ENCODE measurements at regions not wholly inside any gene's neighbourhood (a gene's known extent, or its start where the extent isn't known, plus 50 kb on each side); places are given as distances from the start of the nearest gene placed in this dataset.
A peak's percentile ranks its signal among the peaks of the same experiment; 100 is the strongest.

DNA sequence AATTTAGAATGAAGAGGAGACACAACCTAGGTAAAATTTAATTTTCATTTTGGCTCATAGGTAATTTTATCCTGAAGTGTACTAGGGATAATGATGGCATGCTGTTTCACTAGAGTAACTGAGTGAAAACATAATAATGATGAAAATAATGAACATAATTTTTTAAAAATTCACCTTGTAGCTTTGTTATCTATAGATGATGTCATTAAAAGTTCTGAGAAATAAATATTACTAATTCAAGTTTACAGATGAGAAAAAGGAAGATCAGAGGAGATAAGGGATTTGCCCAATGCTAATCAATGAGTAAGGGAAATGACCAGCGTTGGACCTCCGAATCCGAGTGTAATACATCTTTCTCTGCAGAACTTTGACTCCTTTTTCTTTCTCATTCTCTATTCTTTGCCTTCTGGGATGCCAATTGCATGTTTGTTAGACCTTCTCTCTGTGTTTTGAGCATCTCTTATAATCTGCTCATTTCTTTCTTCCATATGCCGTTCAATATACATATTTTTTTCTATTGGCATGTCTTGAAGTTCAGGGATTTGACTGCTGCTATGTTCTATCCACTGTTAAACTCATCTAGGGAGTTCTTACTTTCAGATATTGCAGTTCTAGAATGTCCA is 186.5 kb downstream of the SNX19 start:
- no peak for DNase-seq
- Histone ChIP-seq H3K4me1 (peaks cover 28% of the 10 kb centered on the region), H3K9me3 (replicated peaks) (peaks cover 10% of the 10 kb centered on the region; the same call in 1 of the 2 replicates), H3K4me3 (no peak overlapping the region), H3K27me3 (no peaks in the 10 kb centered on the region), H3K36me3 (no peaks in the 10 kb centered on the region; the same call in 1 of the 2 replicates), H3K27ac (no peak overlapping the region)

- DNase-seq: no peak
- no peak overlapping the region for H3K27ac ChIP-seq
- H3K4me3 ChIP-seq: no peak overlapping the region
- H3K27me3 ChIP-seq: no peaks in the 10 kb centered on the region
- H3K4me1 ChIP-seq: peaks cover 12% of the 10 kb centered on the region
- no peaks in the 10 kb centered on the region; the same call in 1 of the 2 replicates for H3K36me3 ChIP-seq
- H3K9me3 ChIP-seq (replicated peaks): peaks cover 10% of the 10 kb centered on the region; the same call in 1 of the 2 replicates
These were observed 184.9 kb downstream of the SNX19 start for GRCh38 chr11:130731401-130731800.

GRCh38 chr11:130732476-130732875 is 183.8 kb downstream of the SNX19 start:
- H3K4me1 ChIP-seq: peaks cover 17% of the 10 kb centered on the region
- no peaks in the 10 kb centered on the region for H3K27me3 ChIP-seq
- no peak overlapping the region for H3K4me3 ChIP-seq
- DNase-seq: no peak
- peaks cover 10% of the 10 kb centered on the region; the same call in 1 of the 2 replicates for H3K9me3 ChIP-seq (replicated peaks)
- no peaks in the 10 kb centered on the region; the same call in 1 of the 2 replicates for H3K36me3 ChIP-seq
- H3K27ac ChIP-seq: no peak overlapping the region

DNA sequence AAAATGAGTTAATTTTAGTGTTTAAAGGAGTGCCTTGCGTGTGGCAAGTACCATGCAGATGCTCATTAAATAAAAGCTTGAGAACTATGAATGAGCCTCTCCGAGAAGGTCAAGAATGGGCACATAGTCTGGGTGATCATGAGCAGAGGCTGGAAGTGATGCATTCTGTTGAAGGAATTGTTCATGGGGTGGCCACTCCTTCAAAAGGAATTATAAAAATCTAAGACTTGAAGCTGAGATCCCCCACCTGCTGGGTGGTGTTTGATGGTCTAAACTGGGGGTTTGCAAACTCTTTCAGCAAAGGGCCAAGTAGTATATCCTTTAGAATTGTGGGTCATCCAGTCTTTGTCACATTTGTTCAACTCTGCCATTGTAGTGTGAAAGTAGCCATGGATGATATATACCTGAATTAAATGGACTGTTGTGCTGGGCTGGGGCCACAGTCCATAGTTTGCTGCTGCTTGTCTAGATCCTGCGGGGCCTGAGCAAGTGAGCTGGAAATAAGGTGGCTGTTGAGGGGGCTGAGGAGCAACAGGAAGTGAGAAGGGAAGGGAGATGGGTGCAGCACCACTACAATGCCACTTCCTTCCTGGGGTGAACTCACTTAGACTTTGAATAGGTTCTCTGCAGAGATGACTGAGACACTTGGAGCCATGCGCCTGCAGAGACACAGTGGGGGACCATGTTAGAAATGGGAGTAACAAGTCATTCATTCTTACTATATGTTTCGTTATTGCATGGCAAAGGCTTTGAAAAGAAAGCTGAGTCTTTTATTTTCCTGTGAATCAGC is 179.0 kb downstream of the SNX19 start:
- 0 out of 2 replicates have a peak, but pooled peaks cover 2% of the 10 kb centered on the region for H3K36me3 ChIP-seq
- H3K27ac ChIP-seq: peak overlapping the region; percentile 96
- peak overlapping the region; percentile 58 for H3K4me3 ChIP-seq
- peak; percentile 17 to 36 for DNase-seq
- peaks cover 14% of the 10 kb centered on the region for H3K9me3 ChIP-seq (replicated peaks)
- no peaks in the 10 kb centered on the region for H3K27me3 ChIP-seq
- peaks cover 12% of the 10 kb centered on the region for H3K4me1 ChIP-seq

DNA sequence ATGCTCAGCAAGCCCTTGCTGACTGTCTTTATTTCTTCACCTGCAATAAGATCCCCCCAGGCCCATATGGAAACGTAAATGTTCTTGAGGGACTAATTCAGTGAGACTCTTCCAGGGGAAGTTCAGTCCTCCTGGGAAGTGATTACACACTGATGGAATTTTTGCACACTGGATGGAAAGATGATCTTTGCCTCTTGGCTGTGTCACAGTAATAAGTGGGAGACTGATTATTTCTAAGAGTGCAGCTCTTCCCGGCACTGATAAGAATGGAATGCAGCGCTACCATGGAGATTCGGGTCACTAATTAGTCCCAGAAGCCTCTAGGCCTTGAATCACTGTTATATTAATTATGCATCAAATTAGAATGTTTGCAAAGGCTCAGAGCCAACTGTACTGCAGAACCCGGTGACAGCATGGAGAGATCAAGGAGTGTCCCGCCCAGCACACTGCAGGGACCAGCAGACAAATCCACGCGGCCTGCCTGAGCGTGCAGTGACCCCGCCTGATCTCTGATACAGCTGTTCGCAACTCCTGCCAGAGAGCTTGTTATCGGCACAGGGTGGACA is 178.3 kb downstream of the SNX19 start:
- Histone ChIP-seq H3K4me3 (peak overlapping the region; percentile 58), H3K27me3 (no peaks in the 10 kb centered on the region), H3K4me1 (peaks cover 12% of the 10 kb centered on the region), H3K36me3 (0 out of 2 replicates have a peak, but pooled peaks cover 2% of the 10 kb centered on the region), H3K27ac (peak overlapping the region; percentile 96), H3K9me3 (replicated peaks) (peaks cover 14% of the 10 kb centered on the region)
- DNase-seq: peak; percentile 79 to 82

DNA sequence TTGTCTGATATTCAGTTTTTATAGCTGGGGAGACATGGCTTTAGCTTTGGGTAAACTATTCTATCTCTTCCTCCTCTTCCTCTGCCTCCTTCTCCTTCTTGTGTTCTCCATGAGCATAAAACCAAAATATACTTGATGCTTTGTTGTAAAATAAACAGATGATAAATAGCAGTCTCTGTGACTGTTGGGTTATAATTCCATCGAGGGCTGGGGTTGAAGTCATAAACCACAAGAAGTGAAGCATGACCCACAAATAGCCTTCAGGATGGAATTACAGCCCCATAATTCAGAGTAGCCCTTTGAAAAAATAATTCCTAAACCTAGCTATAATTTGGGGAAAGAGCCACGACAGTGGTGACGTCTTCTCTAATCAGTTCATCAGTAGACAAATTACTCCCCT is 177.7 kb downstream of the SNX19 start:
- H3K4me3 ChIP-seq: peak overlapping the region; percentile 58
- peaks cover 12% of the 10 kb centered on the region for H3K4me1 ChIP-seq
- 0 out of 2 replicates have a peak, but pooled peaks cover 2% of the 10 kb centered on the region for H3K36me3 ChIP-seq
- peak overlapping the region; percentile 96 for H3K27ac ChIP-seq
- DNase-seq: peak in 1 of 2 experiments; percentile 33
- peaks cover 14% of the 10 kb centered on the region for H3K9me3 ChIP-seq (replicated peaks)
- no peaks in the 10 kb centered on the region for H3K27me3 ChIP-seq

- Histone ChIP-seq H3K36me3 (0 out of 2 replicates have a peak, but pooled peaks cover 2% of the 10 kb centered on the region), H3K4me3 (no peak overlapping the region), H3K9me3 (replicated peaks) (peaks cover 9% of the 10 kb centered on the region), H3K27me3 (no peaks in the 10 kb centered on the region), H3K27ac (no peak overlapping the region), H3K4me1 (peaks cover 12% of the 10 kb centered on the region)
- no peak for DNase-seq
These were observed 175.5 kb downstream of the SNX19 start for GRCh38 chr11:130740819-130741218.

- H3K9me3 ChIP-seq (replicated peaks): peaks cover 5% of the 10 kb centered on the region
These were observed 171.5 kb downstream of the SNX19 start for GRCh38 chr11:130744794-130745193.

GRCh38 chr11:130749216-130749615 is 167.1 kb downstream of the SNX19 start:
- no peaks in the 10 kb centered on the region for H3K36me3 ChIP-seq
- no peaks in the 10 kb centered on the region for H3K4me1 ChIP-seq
- no peak overlapping the region for H3K4me3 ChIP-seq
- H3K27ac ChIP-seq: no peak overlapping the region
- H3K9me3 ChIP-seq (replicated peaks): no peaks in the 10 kb centered on the region
- H3K27me3 ChIP-seq: no peaks in the 10 kb centered on the region
- no peak for DNase-seq

More at GRCh38 chr11:130744794-130745193, 171.5 kb downstream of the SNX19 start:
- DNase-seq: no peak
- Histone ChIP-seq H3K27me3 (no peaks in the 10 kb centered on the region), H3K36me3 (0 out of 2 replicates have a peak, but pooled peaks cover 2% of the 10 kb centered on the region), H3K4me1 (no peaks in the 10 kb centered on the region), H3K4me3 (no peak overlapping the region), H3K27ac (no peak overlapping the region)

- DNase-seq: no peak
- no peaks in the 10 kb centered on the region for H3K9me3 ChIP-seq (replicated peaks)
- no peak overlapping the region for H3K27ac ChIP-seq
- peaks cover 19% of the 10 kb centered on the region for H3K4me1 ChIP-seq
- H3K4me3 ChIP-seq: no peak overlapping the region
- no peaks in the 10 kb centered on the region for H3K36me3 ChIP-seq
- H3K27me3 ChIP-seq: no peaks in the 10 kb centered on the region
These were observed 155.7 kb downstream of the SNX19 start for GRCh38 chr11:130760515-130761125.

DNA sequence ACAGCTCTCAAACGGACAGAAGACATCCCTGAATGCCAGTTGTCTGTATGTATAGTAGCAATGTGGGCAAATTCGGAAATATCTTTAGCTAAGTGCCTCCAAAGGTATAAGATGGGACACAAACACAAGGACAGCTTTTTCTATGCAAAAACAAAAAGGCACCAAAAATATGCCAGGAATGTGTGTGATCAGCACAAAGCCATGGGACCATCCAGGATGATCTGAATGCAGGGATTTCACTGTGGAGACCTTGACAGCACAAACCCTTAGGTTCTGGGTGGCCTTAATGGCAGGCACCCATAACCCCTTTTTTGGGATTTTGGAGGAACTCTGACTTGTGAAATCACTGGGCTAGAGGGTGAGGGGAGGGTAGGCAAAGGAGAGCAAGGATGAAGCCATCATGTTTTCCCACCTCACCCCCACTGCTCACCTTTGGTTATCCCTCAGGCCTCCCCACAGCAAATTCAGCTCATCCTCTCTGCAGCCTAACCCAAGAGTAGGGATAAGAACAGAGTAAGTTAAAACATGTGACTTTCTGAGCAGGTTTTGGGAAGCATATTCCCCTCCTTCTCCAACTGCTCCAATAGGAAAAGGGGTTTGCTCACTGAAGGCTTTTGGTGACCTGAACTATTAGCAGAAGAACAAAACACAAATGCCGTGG is 154.6 kb downstream of the SNX19 start:
- Histone ChIP-seq H3K36me3 (no peaks in the 10 kb centered on the region), H3K4me1 (peaks cover 28% of the 10 kb centered on the region), H3K27ac (peak overlapping the region; percentile 21; the same call in 1 of the 2 replicates), H3K9me3 (replicated peaks) (no peaks in the 10 kb centered on the region), H3K27me3 (no peaks in the 10 kb centered on the region), H3K4me3 (no peak overlapping the region)
- DNase-seq: no peak

DNA sequence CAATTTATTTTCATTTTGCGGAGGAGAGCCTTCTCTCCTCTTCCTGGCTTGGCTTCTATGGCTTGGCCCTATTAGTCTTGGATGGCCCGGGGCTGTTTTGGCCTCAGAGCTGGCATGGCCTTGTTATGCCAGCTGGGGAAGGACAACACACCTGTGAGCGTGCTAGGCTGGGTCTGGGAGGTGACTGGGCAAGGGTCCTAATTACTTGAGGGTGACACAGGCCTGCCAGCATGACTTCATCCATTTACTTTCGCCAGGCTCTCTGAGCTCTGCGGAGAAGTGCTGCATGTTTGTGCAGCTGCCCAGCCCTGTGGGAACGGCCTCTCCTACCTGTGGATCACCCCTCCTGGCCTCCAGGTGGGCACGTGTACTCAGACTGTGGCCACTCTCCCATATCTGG is 153.6 kb downstream of the SNX19 start:
- no peaks in the 10 kb centered on the region for H3K27me3 ChIP-seq
- peaks cover 28% of the 10 kb centered on the region for H3K4me1 ChIP-seq
- H3K9me3 ChIP-seq (replicated peaks): no peaks in the 10 kb centered on the region
- no peak for DNase-seq
- no peak overlapping the region for H3K4me3 ChIP-seq
- H3K27ac ChIP-seq: no peak overlapping the region
- no peaks in the 10 kb centered on the region for H3K36me3 ChIP-seq

GRCh38 chr11:130763087-130763980 is 152.9 kb downstream of the SNX19 start:
- DNase-seq: no peak
- no peaks in the 10 kb centered on the region for H3K36me3 ChIP-seq
- no peak overlapping the region for H3K4me3 ChIP-seq
- H3K9me3 ChIP-seq (replicated peaks): no peaks in the 10 kb centered on the region
- no peaks in the 10 kb centered on the region for H3K27me3 ChIP-seq
- H3K27ac ChIP-seq: no peak overlapping the region
- peaks cover 28% of the 10 kb centered on the region for H3K4me1 ChIP-seq

Data from SJCRH30 (cell line).